ENCODE measurements at regions not wholly inside any gene's neighbourhood (a gene's known extent, or its start where the extent isn't known, plus 50 kb on each side); places are given as distances from the start of the nearest gene placed in this dataset.

DNA sequence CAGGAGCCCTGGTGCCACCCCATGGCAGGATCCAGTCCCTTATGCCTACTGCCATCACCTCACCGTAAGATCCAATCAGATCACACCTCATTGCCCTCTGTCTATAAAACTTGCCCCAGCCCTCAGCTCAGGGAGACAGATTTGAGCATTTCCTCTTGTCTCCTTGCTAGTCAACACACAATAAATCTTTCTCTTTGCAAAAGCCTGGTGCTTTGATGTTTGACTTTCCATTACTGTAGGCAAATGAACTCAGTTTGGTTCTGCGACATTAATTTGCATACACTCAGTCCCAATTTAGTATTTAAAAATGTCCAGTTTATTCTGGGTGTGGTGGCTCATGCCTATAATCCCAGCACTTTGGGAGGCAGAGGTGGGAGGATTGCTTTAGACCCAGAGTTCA is 188.4 kb downstream of the AEBP2 start:
- no peak for DNase-seq

DNA sequence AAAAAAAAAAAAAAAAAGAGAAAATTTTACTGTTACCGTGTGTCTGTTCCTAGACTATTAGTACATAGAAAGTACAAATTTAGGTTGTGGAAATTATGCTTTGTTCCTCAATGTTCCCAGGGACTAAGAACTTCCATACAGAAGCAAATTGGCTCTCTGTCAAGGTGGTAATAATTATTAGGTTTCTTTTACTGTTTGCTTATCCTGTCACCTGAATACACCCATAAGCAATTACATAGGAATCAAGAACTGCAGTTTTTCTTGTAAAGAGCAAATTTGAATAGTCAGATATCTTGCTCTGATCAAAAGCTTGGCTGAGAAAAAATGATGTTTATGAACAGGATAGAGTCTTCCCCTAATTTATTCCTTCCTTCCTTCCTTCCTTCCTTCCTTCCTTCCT is 191.2 kb downstream of the AEBP2 start:
- no peak for DNase-seq

DNA sequence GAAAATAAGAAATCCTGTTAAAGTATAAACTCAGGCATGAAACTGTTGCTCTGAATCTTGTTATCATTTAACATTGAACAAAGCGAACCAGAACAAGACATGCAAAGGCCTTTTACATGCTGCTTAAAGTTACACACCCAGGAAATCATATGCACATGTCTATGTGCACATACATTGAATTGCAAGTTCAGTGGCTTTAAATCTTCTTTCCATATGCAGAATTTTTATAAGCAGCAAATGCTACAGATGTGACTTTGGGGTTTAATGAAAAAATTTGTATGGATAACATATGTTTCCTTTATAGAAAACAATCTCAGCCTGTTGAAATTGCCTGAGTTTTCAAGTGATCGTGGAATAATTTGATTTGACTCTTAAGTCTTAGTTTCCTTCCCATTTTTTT is 193.9 kb downstream of the AEBP2 start:
- DNase-seq = no peak

DNA sequence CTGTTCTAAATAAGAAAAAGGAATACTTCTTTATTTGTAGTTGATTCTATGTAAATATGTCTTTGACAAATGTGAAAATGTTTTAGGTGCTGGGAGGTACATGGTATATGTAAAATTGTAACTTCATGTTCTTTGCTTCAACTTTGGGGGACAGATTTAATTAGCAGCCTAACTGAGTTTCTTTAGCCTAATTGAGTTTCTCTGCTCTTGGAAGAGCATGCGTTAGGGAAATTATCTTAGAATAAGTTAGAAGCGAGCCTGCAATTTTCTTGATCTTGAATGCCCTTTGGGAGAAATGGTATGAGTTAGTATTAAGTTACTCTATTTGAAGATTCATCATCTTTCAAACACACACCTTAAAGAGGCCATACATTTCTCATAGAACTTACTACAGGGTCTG is 194.3 kb downstream of the AEBP2 start:
- no peak for DNase-seq

DNA sequence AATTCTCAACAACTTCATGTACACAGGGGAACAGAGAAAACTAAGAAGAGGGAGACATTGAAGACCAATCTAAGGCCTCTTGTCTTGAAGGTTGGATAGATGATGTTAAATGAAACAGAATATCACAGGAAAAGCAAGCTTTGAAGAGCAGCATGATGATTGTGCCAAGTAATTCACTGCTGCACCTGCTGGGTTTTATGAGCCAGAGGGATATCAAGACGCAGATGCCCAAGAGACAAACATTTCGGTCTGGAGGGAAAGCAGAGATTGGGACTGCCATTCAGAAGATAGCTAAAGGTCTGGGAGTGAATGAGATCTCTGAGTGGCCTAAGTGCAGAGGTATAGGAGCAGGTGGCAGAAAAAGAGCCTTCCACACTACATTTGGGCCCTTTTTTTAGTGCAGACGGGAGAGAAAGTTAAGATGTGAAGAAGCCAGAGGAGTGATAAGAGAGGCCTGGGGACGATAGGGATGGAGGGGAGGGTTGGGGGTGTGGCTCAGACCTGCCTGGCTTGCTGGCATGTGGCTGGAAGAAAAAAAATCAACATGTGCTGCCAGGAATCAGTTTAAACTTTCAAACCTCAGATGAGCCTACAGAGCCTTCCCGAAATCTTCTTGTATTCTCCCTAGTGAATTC is 200.6 kb downstream of the AEBP2 start:
- DNase-seq = no peak

DNA sequence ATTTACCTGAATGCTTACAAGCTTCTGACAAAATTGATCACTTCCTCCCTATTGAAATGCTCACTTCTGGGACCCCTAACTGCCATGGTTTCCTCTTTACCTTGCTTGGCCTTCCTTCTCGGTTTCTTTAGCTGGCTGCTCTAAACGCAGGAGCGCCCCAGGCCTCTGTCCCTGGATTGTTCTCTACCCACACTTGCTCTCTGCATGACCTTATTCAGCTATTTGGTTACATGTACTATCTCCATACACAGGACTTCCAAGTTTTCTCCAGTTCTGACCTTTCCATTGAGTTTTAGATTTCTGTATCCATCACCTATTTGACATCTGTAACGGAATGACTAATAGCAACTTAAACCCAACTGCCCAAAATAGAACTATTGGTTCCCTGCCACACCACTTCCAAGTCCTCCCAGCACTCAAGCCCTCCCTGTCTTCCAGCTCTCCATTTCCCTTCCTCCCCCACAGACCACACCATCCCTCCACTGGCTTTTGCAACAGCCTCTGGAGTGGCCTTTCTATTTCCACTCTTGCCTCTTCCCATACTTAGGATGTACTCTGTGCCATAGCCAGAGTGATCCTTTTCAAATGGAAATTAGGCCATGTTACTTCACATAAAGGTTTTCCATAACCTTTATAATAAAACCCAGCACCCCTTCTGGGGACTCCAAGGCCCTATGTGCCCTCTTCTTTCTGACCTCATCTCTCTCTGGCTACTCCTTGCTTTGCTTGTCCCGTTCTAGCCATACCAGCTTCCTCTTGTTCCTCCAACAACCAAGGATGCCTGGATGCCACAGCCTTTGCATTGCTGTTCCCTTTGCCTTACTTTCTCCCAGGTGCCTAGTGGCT is 202.2 kb downstream of the AEBP2 start:
- no peak for DNase-seq

DNA sequence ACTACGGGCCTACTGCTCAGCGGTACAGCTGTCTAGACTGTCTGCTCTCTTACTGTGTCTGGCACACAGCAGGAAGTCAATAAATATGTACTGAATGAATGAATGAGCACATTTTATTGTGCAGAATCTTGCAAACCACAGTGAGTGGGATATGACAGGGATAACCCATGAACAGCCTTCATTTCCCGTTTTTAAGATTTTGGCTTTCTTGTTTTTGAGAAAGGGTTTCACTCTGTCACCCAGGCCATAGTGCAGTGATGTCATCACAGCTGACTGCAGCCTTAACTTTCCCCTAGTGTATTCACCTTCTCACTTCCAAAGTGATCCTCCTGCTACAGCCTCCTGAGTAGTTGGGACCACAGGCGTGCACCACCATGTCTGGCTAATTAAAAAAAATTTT is 203.1 kb downstream of the AEBP2 start:
- DNase-seq = peak; percentile 36

DNA sequence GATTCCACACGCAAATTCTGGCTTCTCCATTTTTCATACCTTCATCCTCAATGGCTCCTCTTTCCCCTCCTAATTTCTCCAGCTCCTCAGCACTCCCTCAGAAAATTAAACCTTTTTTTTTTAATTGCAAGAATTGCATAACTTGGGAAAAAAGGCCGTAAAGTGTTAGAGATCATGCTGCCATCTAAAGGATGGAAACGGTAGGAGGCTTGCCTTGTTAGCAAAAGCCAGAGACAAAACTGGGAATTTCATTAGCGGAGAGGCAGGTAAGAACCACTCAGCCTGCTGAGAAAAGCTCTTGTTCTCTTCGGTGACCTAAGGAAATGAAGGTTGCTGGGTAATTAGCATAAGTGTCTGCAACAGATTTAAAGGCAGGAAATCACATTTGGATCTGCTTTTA is 204.3 kb downstream of the AEBP2 start:
- peak; percentile 90 for DNase-seq

DNA sequence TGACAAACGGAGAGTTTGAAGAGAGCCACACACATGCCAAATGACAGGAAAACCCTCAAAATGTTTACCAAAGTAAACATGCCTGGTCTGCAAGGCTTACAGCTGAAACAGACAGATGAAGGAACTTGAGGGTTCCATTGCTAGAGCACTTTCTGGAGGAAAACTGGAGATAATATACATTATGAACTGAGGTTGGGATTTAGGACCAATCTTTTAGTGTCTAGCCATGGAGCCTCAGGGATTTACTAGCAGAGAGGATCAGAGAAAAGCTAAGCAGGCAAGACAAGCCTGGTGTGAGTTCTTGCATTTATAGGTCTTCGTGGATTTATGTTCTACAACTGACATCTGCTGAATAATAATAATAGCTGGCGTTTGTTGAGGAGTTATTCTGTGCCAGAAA is 205.3 kb downstream of the AEBP2 start:
- DNase-seq = peak; percentile 23

DNA sequence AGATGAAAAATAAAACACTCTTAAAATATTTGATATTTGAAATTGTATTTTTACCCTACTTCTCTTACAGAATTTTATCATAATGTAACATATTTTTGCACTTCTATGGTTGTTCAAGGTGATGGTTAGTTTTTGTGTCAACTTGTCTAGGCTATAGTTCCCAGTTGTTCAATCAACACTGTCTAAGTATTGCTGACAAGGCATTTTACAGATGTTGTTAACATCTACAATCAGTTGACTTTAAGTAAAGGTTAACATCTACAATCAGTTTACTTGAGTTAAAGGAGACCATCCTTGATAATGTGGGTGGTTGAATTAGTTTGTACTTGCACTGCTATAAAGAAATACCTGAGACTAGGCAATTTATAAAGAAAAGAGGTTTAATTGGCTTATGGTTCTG is 206.5 kb downstream of the AEBP2 start:
- DNase-seq = no peak

DNA sequence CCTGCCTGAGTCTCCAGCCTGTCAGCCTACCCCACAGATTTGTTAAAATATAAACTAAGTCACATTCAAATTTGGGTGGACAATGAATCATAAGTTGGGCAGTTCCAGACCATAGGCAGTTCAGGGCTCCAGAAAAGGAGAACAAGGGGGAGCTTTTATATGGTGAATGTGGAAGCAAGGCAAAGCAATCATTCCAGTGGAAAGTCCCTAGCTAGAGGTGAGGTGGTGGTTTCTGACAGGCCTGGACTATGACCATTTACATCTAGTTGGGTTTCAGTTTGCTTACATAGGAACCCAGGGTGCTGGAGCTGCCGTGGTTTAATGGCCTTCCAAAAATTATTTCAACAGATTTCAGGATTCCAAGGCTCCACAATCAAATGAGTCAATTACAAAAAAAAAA is 207.3 kb downstream of the AEBP2 start:
- no peak for DNase-seq

DNA sequence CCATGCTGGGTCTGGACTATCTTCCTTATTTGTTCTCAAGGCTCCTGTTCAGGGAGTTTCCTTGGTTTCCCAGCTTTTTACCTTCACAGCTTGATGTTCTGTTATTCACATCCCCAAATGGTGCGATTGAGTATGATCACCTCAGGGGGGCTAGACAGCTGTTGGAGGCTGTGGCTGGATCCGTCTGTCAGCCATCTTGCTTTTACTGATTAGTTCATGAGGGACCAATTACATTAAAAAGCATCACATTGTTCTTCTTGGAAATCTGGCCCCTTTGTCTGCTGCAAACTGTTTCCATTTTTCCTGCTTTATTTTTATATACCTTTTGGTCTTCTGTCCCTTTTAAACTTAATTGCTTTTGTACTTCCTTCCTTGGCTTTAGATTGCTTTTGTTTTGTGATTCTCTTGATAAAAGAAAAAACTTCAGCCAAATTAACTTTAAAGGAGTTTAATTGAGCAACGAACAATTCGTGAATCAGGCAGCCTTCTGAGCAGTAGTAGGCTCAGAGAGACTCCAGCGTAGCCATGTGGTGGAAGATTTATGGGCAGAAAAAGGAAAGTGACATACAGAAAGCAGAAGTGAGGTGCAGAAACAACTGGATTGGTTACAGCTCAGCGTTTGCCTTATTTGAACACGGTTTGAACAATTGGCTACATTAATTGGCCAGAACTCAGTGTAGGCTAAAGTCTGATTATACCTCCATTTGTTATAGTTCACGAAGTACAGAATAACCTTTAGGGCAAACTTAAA is 208.7 kb downstream of the AEBP2 start:
- DNase-seq = no peak

DNA sequence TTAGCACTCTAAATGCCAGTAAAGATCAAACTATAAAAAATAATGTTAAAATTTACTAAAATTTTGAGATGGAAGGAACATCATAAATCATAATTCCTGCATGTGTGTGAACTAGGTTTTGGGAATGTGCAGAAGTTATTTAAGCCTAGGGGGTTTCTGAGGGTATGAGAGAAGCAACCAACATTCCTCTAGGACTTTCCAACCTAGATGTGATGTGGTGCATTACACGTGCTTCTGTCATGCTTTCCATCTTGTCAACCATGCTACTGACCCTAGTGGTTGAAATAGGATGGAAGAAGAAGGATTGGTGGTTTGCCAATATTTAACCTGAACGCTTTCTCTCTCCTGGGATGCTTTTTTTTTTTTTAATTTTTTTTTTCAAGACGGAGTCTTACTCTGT is 209.3 kb downstream of the AEBP2 start:
- no peak for DNase-seq

DNA sequence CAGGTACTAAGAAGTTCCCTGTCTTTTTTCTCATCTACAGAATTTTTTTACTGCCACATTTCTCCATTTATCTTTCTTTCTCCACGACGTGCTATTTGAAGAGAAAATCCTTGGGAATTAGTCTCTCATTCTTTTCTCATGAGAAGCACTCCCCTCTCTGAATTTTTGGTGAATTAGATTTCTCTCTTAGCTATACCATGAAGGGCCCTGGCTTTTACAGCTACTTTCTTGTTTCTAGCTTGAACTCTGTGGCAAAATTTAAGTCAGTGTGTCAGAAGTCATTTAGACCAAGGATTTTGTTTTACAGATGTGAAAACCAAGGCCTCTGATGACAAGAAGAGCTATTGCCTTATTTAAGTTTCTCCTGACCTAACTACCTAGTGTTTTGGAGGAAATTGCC is 213.1 kb downstream of the AEBP2 start:
- no peak for DNase-seq

DNA sequence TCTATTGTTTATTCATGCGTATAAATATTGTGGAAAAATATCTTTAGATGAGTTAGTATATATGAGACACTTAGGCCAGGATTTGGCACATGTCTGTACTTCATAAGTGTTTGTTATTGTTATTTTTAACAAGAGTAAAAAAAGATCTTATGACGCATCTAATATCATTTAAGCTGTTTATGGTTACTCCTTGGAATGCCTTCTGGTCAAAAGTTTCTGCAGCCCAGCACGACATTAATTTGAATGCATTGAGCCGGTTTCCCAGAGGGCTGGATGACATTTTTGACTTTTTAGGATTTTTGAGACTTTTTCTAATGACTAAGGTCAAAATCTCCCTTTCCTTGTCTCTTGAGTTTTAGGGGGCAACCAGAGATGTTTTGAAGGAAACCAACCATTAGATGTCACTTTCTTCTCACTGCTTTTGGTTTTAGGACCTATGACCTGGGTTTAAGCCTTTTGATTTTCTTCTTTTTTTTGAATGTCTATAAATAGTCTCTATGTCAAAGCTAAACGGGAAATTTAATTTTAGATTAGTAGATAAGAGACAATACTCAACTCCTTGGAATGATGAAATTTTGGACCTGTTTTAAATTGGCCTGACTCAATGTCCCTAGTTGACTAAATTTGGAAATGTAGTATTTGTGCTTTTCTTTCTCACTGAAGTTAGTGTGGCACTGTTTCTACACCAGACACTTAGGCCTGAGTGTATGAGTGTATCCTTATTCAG is 215.5 kb downstream of the AEBP2 start:
- DNase-seq = no peak

DNA sequence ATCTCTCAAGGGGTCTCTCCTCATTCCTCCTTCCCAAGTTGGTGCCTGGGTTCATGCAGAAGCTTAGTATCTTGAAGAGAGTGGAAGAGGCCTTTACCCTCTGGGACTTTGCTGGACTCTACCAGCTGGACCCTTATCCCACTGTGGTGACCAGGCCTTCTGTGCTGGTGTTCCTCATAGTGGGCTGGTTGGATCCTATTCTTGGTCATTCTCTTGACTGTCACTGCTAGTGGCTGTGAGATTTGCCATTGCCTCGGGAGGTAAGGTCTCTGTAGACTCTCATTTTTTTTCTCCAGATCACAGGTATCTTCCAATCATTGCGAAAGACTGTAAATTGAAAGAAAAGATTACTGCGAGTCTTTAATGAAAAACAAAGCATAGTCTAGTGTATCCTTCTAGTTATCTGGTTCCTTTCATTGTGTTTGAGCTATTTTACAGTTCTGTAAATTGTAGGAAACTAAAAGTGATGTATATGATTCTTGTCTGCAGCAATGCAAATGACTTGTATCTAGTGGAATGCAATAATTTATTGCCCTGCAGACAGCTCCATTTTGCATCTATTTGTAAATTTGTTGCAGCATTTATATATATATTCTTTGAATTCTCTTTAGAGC is 217.9 kb downstream of the AEBP2 start:
- DNase-seq = no peak

DNA sequence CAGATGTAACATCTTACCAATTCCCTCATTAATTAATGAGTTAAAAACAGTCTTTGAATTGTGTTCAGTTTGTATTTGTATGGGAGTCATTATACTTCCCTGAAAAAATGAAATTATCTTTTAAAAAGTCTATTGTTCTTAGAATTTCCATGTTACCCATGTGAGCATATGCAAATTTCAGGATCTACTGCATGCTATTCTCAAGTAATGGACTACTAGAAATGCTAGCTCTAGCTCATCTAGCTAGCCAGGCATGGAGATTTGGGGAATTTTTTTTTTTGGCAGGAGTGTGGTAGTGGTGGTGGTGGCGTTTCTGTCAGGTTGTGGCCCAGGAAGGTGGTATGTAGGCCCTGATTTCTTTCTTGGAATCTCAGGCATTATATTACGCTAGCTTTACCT is 218.4 kb downstream of the AEBP2 start:
- no peak for DNase-seq

DNA sequence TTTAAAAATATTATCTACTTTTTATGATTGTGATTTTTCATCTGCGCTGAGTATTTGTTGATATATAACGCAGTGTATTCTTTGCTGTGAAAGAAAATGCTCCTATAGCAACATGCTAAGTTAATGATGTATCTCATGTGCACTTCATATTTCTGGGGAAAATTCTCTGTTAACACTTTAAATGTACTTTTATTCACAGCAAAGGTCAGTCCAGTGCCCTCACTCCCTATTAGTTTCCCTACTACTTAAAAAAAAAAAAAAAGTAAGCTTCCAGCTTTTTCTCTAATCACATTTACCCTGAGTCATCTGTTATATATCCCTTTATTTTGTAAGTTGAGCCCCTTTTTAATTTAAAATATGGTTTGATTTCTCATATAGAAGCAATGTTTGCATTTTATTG is 219.8 kb downstream of the AEBP2 start:
- no peak for DNase-seq

DNA sequence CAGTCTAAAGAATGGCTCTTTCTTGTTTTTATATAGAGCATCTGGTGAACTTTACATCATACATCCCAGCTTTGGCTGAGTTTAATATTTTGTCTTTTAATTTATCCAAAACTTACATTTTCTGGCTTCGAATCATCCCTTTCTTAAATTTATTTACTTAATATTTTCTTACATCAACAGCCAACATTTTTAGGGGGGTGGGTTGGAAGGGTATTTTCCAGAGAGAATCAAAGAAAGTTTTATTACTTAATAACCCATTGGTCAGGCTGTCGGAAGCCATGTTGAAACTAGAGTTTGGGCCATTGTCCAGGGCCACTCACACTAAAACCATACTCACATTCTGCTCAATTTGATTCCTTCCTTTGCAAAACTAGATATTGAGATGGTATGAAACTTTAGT is 220.2 kb downstream of the AEBP2 start:
- DNase-seq = no peak

DNA sequence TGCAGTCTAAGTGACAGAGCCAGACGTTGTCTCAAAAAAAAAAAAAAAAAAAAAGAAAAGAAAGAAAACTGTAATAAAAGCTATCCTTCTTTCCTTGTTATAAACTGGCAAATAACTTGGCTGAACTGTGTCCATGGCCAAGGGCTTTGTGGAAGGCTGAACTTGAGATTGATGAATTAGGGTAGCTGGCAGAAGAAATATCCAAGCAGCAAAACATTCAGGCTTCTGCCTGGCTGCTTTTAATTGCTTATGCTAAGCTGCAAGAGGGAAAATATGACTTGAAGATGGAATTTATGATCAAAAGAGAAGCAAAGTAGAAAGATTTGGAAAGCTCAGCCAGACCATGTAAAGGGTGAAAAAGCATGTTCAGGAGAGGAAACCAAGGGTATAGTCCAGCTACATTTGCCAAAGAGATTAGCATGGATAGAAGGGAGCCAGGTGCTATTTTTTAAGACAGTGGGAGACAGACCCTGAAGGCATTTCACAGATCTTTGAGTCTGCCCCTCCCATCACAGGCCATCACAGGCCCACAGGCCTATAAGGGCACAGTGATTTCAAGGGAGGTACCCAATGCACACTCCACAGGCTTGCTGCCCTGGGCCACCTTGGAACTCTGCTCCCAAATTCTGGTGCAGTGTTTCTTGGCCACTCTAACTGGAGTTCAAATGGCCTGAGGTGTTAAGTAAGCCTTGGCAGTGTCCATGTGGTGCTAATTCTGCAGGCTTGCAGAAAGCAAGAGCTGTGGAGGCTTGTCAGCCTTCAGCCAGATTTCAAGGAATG is 226.0 kb downstream of the AEBP2 start:
- no peak for DNase-seq

DNA sequence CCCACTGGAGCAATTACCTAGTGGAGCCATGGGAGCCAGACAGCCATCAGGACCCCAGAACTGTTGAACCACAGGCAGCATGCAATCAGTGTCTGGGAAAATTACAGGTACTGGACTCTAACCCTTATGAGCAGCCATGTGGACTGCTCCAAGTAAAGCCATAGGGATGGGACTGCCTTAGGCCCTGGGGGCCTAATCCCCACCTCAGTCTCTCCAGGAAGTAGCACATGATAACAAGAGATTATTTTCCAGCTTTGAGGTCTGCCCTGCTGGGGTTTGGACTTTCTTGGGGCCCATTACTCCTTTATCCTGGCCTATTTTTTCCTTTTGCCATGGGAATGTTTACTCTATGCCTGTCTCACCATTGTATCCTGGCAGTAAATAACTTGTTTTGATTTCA is 226.8 kb downstream of the AEBP2 start:
- DNase-seq = no peak

DNA sequence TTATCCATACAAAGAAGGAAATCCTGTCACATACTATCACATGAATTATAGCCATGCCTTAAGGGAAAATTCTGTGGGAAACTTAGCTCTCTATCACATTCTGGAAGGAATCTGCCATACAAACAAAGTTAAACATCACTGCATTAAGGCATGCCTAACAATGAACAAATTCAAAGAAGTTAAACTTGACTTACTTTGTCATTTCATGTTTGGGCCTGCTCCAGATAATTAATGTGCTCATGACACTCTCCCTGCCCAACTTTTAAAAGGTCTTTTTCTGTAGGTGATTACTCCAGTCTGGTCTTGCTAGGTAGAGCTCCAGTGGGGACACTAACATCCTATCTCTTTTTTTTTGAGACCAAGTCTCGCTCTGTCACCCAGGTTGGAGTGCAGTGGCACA is 230.5 kb downstream of the AEBP2 start:
- DNase-seq = no peak

Data from DMS53 (cell line).